MG63 (cell line): ENCODE measurements at regions not wholly inside any gene's neighbourhood (a gene's known extent, or its start where the extent isn't known, plus 50 kb on each side); places are given as distances from the start of the nearest gene placed in this dataset.

Experiments used
- DNase-seq: peaks from one replicate; pipeline ENCODE4 v3.0.0-alpha.2; 2020
- H3K27me3 ChIP-seq: fragments of 250-450 bp; sonication (Bioruptor Pico); 2 replicates; pipeline ENCODE4 v1.5.1; 2020; ENCODE audit warnings: mild to moderate bottlenecking, moderate library complexity
- H3K36me3 ChIP-seq: fragments of 250-450 bp; sonication (Bioruptor Pico); 2 replicates; pipeline ENCODE4 v1.5.1; 2020; ENCODE audit warnings: mild to moderate bottlenecking, moderate library complexity
- H3K4me3 ChIP-seq: fragments of 250-450 bp; sonication (Bioruptor Pico); 2 replicates; pipeline ENCODE4 v1.5.1; 2020; ENCODE audit warnings: mild to moderate bottlenecking, moderate library complexity
- H3K9me3 ChIP-seq: fragments of 250-450 bp; sonication (Bioruptor Pico); 2 replicates; pipeline ENCODE4 v1.5.1; 2020; ENCODE audit warnings: mild to moderate bottlenecking, moderate library complexity

DNA sequence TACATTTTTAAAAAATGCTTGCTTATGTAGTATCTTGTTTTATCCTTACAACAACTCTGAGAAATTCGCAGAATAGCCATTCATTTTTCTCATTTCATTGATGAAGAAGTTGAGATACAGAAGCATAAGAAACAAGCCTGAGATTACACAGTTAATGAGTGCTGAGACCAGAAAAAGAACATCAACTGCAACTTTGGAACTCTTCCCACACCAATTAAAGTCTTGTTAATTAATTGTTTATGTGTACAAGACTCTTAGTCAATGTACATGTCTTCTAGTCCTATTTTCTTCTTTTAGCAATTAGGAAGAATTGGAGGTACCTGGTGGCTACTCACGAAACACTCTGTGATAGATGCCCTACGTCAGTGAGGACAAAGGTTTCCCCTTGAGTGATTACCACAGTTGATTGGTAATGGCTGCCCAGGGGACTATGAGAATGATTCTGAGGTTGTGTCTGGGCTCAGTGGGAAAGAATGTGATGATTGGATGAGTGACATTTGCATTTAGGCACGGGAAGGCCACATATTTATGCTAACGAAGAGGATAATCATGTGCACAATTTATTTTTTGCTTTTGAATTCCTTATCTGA, 187.4 kb upstream of the KCNK2 start:
- H3K9me3 ChIP-seq, result no peaks in the 10 kb centered on the region; the same call in 1 of the 2 replicates
- no peak for DNase-seq
- H3K27me3 ChIP-seq, result no peaks in the 10 kb centered on the region
- H3K36me3 ChIP-seq, result no peaks in the 10 kb centered on the region
- H3K4me3 ChIP-seq, result no peak overlapping the region

DNA sequence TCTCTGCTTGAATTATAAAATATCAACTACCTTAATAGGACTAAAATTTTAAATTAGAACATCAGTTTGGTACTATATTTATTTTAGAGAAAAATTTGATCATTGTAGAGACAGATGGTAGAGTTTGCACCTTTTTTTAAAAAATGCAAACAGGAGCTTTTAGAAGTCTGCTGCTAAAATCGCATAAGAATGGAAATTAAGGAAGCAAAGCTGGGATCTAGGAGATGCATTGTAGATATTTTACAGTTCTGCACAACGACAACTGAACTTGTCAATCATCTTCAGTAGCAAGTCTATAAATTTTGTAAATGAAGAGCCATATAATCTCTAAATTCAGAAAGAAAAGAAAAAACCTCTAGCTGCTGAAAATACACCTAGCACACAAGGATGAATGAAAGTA, 185.6 kb upstream of the KCNK2 start:
- no peaks in the 10 kb centered on the region for H3K36me3 ChIP-seq
- no peak for DNase-seq
- no peaks in the 10 kb centered on the region for H3K27me3 ChIP-seq
- H3K4me3 ChIP-seq, result no peak overlapping the region
- H3K9me3 ChIP-seq, result no peaks in the 10 kb centered on the region; the same call in 1 of the 2 replicates

DNA sequence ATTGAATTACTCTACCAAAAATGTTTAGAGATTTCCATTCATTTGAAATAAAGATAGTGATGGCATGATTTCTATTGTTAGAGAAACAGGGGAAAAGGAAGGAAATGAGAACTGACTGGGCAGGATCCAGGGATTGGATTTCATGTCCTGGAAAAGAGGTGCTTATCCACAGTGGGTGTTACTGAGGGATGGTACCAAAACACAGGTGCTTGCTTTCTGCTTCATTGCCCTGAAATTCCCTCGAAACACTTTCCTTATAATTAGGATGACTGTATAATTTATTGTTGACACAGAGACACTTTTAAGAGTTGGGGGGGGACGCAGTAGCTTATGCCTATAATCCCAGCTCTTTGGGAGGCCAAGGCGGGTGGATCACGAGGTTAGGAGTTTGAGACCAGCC, 185.0 kb upstream of the KCNK2 start:
- no peak overlapping the region for H3K4me3 ChIP-seq

DNA sequence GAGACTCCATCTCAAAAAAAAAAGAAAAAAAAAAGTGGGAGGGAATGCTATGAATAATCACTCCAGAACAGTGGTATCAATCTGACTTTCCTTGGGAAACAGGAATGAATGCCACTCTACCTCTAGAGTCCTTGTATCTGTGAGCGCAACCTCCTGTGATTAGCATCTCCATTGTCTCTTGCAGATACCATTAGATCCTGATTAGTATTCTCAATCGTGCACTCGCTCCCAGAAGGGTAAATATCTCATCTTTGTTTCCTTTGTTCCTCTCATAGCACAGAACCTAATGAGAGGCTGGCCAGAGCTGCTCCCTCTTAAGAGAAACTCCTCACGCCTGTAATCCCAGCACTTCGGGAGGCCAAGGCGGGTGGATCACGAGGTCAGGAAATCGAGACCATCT, 184.4 kb upstream of the KCNK2 start:
- Histone ChIP-seq H3K9me3 (no peaks in the 10 kb centered on the region), H3K4me3 (no peak overlapping the region), H3K36me3 (no peaks in the 10 kb centered on the region), H3K27me3 (no peaks in the 10 kb centered on the region)
- DNase-seq, result no peak

More for the DNA sequence above, 185.0 kb upstream of the KCNK2 start:
- no peaks in the 10 kb centered on the region for H3K36me3 ChIP-seq
- no peaks in the 10 kb centered on the region for H3K27me3 ChIP-seq
- DNase-seq, result no peak
- no peaks in the 10 kb centered on the region for H3K9me3 ChIP-seq

DNA sequence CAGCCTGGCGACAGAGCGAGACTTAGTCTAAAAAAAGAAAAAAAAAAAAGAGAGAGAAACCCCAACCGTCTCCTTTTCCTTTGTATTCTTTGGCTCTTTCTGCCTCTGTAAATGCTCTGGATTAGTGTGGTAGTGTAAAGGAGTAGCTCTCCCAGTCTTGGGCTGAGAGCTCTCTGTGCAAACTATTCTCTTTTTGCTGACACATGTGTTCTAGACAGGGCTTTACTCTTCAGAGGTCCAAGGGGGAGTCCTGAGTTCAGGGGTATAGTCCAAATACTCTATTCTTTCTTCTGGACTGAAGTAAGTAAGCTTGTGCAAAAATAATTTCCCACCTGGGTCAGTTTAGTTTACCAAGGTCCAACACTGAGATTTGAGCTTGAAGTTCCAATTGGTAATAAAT, 183.8 kb upstream of the KCNK2 start:
- Histone ChIP-seq H3K36me3 (no peaks in the 10 kb centered on the region), H3K27me3 (no peaks in the 10 kb centered on the region), H3K9me3 (no peaks in the 10 kb centered on the region), H3K4me3 (no peak overlapping the region)
- no peak for DNase-seq

DNA sequence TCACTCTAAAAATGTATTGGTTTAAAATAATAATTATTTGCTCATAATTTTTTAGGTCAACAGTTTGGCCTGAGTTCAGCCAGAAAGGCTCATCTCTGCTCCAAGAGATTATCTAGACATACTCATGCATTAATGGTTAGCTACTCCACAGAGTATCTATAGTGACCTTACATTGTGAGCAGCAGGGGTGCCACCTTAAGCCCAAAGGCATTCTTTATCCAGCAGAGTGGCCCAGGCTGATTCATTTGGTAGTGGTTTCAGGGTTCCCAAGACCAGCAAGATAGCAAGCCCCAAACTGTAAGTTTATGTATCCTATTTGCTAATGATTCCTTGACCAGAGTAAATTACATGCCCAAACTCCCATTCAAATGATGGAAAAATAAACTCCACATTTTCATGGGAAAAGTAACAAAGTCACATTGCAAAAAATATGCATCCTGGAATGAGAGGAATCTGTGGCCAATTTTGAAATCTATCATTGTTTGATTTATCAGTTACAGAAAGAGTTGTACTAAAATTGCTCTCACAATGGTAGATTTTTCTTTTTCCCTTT, 182.6 kb upstream of the KCNK2 start:
- Histone ChIP-seq H3K27me3 (no peaks in the 10 kb centered on the region), H3K9me3 (no peaks in the 10 kb centered on the region), H3K36me3 (no peaks in the 10 kb centered on the region), H3K4me3 (no peak overlapping the region)
- DNase-seq, result peak; percentile 43

DNA sequence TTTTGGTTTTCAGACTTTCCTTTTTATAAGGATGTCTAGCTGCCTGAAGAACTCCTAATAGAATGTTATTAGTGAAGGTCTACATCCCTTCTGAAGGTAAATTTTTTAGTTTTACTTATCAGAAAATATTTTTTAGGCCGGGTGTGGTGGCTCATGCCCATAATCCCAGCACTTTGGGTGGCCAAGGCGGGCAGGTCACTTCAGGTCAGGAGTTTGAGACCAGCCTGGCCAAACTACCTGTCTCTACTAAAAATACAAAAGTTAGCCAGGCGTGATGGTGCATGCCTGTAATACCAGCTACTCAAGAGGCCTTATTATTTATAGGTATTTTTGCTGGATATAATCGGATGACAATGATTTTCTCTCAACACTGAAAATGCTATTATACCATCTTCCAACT, 181.9 kb upstream of the KCNK2 start:
- H3K9me3 ChIP-seq, result no peaks in the 10 kb centered on the region
- H3K27me3 ChIP-seq, result no peaks in the 10 kb centered on the region
- DNase-seq, result no peak
- no peak overlapping the region for H3K4me3 ChIP-seq
- H3K36me3 ChIP-seq, result no peaks in the 10 kb centered on the region

DNA sequence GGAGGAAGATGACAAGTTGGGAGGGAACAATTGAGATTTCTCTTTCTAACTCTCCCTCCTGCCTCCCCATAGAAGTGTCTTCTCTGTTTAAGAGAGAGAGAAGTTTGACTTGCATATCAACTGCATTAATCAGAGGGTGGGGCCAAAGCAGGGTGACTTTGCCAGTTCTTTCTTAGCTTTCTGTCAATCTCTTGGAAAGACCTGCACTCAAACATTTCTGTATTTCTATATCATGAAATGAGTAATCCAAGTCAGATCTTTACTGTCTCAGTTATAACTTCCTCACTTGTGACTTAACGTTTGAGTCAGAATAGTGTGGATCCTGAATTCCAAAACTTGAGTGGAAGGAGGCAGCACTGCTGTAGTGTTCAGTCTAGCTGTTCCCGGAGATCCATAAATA, 180.8 kb upstream of the KCNK2 start:
- Histone ChIP-seq H3K27me3 (no peaks in the 10 kb centered on the region), H3K36me3 (no peaks in the 10 kb centered on the region), H3K4me3 (no peak overlapping the region), H3K9me3 (no peaks in the 10 kb centered on the region)
- peak; percentile 72 for DNase-seq

DNA sequence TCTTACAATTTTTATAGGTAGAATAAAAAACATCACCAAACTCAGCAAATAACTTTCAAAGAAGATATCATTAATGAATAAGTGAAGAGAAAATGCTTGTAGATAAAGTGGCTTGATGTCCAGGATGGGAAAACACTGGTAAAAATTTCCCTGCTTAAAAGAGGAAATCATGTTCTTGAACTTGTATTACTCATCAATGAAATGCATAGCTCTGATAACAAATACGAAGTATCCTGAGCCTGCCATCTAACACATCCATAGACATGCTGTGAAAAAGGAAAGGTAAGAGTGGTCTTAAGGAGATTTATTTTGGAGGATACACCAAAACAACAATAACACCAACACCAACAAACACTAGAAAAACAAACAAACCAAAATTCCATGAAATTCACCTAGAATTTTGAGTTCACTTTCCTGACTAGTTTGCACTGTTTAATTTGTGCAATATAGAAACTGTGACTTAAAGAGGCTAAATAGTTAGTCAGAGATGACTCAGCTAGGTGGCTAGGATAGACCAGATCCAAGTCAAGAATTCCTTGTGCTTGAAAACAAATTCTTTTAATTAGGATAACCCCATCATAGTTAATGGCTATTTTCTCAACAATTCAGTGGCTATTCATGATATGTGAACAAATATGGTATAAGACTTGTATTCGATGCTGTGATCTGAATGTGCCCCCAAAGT, 179.8 kb upstream of the KCNK2 start:
- Histone ChIP-seq H3K9me3 (no peaks in the 10 kb centered on the region), H3K4me3 (no peak overlapping the region), H3K27me3 (no peaks in the 10 kb centered on the region), H3K36me3 (no peaks in the 10 kb centered on the region)
- no peak for DNase-seq

DNA sequence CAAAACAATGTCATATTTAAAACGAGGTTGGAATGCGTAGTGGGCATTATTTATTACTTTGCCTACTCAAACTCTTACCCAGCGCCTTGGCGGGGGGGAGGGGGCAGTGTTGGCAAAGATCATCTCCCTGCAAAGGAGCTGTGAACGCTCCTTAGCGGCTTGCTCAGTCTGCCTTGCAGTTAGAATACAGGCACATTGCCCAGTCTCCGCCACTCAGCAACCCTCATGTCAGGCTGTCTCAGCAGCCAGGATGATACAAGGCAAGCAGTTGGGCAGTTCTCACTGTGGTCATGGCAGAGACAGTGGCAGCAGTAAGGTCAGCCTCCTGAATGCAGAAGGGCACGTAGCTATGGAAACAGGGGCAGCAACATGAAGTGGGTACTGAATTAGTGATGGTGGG, 170.4 kb upstream of the KCNK2 start:
- H3K4me3 ChIP-seq, result no peak overlapping the region
- no peaks in the 10 kb centered on the region for H3K27me3 ChIP-seq
- peak; percentile 24 for DNase-seq
- no peaks in the 10 kb centered on the region for H3K9me3 ChIP-seq
- H3K36me3 ChIP-seq, result no peaks in the 10 kb centered on the region

DNA sequence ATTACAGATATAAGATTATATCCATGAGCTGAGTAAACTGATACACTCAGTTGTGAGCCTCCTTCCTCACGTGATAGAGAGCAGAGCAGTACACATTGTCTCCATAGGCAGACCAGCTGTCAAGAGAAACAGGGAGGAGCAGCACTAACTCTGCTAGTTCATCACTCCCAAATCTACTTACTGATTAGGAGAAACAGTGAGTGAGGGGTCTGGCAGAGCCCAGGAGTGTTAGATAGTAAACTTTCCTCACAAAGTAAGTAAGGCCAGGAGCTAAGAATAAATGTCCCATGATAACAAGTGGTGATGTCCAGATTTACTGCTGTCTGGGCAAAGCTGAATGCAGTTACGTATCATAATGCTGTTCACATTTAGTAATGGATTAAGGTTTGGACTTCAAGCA, 168.6 kb upstream of the KCNK2 start:
- no peaks in the 10 kb centered on the region for H3K27me3 ChIP-seq

DNA sequence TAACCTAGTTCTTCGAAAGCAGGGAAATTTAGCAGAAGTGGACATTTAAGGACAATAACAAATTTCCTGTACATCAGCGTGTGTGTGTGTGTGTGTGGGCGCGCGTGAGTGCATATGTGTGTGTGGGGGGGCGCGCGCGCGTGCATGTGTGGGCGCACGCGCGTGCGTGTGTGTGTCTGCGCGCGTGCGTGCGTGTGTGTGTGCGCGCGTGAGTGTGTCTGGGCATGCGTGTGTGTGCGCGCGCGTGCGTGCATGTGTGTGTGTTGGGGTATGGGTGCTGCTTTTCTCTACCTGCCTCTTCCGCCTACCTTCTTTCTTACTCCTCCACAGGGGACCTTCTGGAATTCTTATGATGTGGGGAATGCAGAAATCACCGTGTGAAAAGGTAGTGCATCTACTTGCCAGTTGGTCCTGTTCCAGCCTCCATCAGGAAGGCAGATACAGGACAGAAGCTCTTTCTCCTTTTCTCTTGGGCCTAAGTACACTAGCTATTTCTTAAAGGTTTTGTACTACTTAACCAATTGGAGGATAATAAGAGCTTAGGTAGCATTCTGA, 165.4 kb upstream of the KCNK2 start:
- Histone ChIP-seq H3K27me3 (no peaks in the 10 kb centered on the region), H3K9me3 (no peaks in the 10 kb centered on the region), H3K36me3 (no peaks in the 10 kb centered on the region), H3K4me3 (no peak overlapping the region)
- no peak for DNase-seq

More for the DNA sequence above, 168.6 kb upstream of the KCNK2 start:
- Histone ChIP-seq H3K9me3 (no peaks in the 10 kb centered on the region), H3K4me3 (no peak overlapping the region), H3K36me3 (no peaks in the 10 kb centered on the region)
- DNase-seq, result no peak

DNA sequence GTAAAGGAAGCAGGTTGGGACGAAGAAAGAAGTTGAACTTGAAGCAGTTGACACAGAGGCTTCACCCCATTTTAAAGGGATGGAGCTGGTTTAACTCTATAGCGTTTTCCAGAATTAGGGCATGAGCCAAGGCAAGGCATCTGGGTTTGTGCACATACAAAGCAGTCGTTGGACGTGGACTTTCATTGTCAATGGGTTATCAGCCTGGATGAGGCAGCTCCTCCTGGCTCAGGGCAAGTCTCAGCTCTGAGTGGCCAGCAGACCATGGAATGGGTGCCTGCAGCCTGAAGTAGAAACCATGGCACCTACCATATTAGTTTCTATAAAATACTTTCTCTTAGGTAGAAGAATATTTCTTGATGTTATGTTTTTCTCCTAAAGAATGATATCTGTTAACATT, 163.8 kb upstream of the KCNK2 start:
- H3K4me3 ChIP-seq, result no peak overlapping the region
- DNase-seq, result no peak

DNA sequence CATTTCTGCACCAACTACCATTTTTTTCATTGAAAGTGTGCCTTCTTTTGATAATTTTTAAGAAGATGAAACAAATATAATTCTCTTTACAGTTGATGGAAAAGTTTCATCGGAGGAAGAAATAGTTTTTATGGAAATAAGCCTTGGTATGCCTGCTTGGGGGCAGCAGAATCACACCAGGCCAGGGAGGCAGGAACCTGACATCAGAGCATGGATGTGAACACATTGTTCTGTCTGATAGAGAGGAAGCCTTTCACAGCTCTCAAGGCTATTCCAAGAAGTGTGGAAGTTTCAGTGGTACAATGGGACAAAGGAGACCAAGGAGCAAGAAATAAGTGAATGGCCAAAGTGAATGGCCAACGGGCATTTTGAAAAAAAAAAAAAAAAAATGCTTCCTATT, 162.2 kb upstream of the KCNK2 start:
- Histone ChIP-seq H3K27me3 (no peaks in the 10 kb centered on the region), H3K4me3 (no peak overlapping the region), H3K36me3 (no peaks in the 10 kb centered on the region), H3K9me3 (no peaks in the 10 kb centered on the region)
- no peak for DNase-seq

More for the DNA sequence above, 163.8 kb upstream of the KCNK2 start:
- Histone ChIP-seq H3K27me3 (no peaks in the 10 kb centered on the region), H3K9me3 (no peaks in the 10 kb centered on the region), H3K36me3 (no peaks in the 10 kb centered on the region)

DNA sequence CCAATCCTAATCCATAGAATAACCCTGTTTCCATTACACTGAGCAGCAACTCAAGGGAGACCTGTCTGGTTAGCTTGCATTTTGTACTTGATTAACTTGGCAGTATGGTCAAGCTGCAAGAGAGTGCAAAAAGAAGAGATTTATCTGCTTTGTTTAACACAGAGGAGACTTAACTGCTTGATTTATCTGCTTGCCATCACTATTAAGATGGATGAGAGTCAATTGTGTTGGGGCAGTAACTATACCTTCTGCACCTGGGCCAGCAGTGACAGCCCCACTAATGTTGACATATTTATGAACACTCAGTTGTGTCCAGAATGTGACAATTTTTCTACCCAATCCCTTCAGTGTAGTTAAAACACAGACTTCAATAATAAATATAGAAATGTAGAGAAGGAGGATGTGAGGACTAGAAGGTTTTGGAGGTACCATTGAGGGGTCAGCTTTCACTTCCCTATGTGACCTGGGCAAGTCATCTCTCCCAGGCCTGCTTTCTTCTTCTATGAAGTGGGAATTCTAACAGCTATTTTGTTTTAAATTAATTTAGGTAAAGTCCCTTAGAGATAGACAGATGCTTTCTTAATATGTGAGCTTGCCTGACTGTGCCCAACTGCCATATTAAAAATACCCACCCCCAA, 159.1 kb upstream of the KCNK2 start:
- Histone ChIP-seq H3K9me3 (no peaks in the 10 kb centered on the region), H3K4me3 (no peak overlapping the region), H3K36me3 (no peaks in the 10 kb centered on the region), H3K27me3 (no peaks in the 10 kb centered on the region)
- no peak for DNase-seq

DNA sequence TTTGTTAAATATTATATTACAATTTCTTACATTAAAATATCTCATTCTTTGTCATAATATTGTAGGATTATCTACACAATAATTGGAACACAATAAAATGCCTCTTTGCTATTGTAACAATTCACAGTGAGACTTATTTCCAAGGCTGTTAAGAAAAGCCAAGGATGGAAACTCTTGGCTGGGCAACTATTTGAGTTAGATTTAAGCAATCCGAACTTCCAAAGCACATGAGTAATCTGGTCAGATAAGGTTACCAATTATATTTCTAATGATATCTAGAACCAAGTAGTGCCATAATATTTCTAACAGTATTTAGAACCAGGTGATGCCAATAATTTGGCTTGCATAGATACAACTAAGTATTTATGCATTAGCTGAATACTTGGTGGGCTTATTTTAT, 154.7 kb upstream of the KCNK2 start:
- DNase-seq, result no peak

DNA sequence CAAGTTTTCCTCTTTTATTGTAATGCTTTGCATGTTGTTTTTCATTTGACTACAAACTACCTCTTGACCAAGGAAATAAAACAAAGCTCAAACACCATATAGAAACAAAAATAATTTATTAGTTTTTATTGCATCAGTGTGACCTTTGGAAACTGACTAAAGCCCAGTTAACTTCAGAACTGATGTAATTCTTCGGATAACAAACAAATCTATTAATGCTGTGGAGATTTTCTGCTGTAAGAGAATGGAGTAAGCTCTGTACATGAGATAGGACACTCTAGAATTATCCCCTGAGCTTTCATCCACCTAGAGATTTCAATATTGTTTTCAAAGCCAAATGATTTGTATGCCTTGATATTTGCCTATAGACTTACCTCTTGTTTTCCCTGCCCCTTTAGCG, 154.0 kb upstream of the KCNK2 start:
- H3K9me3 ChIP-seq, result no peaks in the 10 kb centered on the region
- DNase-seq, result no peak
- no peaks in the 10 kb centered on the region for H3K36me3 ChIP-seq
- H3K27me3 ChIP-seq, result no peaks in the 10 kb centered on the region
- no peak overlapping the region for H3K4me3 ChIP-seq

More for the DNA sequence above, 154.7 kb upstream of the KCNK2 start:
- Histone ChIP-seq H3K9me3 (no peaks in the 10 kb centered on the region), H3K27me3 (no peaks in the 10 kb centered on the region), H3K36me3 (no peaks in the 10 kb centered on the region), H3K4me3 (no peak overlapping the region)
